ENCODE measurements at regions not wholly inside any gene's neighbourhood (a gene's known extent, or its start where the extent isn't known, plus 50 kb on each side); places are given as distances from the start of the nearest gene placed in this dataset.

DNA sequence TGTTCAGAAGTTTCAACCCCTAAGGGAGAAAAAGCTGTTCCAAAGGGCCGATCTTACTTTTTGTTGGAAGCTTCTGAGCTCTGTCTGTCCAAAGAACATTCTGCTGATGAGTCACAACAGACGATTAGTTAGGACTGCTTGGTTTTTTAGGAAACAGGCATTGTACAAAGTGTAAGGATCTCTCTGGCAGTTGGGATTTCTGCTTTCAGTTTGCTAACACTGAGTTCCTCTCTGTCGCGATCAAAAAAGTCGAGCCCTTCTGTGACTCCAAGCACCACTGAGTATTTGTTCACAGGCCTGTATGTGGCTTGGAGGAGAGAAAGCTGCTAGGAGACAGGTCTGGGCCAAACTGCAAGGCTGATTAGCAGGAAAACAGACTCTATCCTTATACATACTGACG is 91.8 kb upstream of the PFN2 start:
- TF ChIP-seq, protein P1, sequence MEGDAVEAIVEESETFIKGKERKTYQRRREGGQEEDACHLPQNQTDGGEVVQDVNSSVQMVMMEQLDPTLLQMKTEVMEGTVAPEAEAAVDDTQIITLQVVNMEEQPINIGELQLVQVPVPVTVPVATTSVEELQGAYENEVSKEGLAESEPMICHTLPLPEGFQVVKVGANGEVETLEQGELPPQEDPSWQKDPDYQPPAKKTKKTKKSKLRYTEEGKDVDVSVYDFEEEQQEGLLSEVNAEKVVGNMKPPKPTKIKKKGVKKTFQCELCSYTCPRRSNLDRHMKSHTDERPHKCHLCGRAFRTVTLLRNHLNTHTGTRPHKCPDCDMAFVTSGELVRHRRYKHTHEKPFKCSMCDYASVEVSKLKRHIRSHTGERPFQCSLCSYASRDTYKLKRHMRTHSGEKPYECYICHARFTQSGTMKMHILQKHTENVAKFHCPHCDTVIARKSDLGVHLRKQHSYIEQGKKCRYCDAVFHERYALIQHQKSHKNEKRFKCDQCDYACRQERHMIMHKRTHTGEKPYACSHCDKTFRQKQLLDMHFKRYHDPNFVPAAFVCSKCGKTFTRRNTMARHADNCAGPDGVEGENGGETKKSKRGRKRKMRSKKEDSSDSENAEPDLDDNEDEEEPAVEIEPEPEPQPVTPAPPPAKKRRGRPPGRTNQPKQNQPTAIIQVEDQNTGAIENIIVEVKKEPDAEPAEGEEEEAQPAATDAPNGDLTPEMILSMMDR (IDR thresholded peaks at IDR 0.05; ENCODE audit: low read depth, low read length), result no peak
- TF ChIP-seq, protein P2, sequence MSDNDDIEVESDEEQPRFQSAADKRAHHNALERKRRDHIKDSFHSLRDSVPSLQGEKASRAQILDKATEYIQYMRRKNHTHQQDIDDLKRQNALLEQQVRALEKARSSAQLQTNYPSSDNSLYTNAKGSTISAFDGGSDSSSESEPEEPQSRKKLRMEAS (IDR thresholded peaks at IDR 0.05; ENCODE audit: low read depth, low read length), result no peak

Data from NB4 (cell line).